ENCODE measurements at regions not wholly inside any gene's neighbourhood (a gene's known extent, or its start where the extent isn't known, plus 50 kb on each side); places are given as distances from the start of the nearest gene placed in this dataset.
"Not testable (repeated sequence)": the region's sequence is repeated elsewhere in the genome, so short reads cannot be mapped to it uniquely, and the experiment has no call there.

DNA sequence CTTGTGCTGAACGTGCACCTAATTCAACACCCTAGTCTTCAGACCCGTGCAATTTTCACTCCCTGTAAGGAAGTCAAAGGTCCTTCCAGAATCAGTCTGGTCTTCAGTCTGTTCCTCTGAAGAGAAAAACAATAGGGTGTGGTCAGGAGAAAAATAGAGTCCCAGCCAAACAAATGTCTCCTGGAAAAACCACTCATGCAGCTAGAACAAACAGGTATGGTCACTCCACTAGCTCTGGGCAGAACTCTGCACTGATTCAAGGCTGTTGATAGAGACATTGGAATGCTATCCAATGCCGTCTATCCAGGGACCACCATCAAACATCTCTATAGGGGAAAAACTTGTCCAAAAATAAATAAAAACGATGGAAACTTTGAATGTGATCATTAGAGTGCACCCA lies 81.8 kb upstream of the MAP3K1 start:
- Histone ChIP-seq H3K4me2 (peak overlapping the region; percentile 57), H3K4me1 (replicated peaks; ENCODE audit: insufficient read depth) (peaks cover 24% of the 10 kb centered on the region), H3K9me2 (ENCODE audit: insufficient read depth) (no peaks in the 10 kb centered on the region), H4K20me1 (ENCODE audit: insufficient read depth) (no peaks in the 10 kb centered on the region), H3F3A (ENCODE audit: insufficient read depth, low read depth) (peaks cover 12% of the 10 kb centered on the region), H3K27ac (peak overlapping the region; percentile 22), H3K79me2 (ENCODE audit: low read depth) (no peaks in the 10 kb centered on the region), H3K36me3 (ENCODE audit: low read depth) (no peaks in the 10 kb centered on the region), H3K27me3 (ENCODE audit: insufficient read depth, low read depth) (no peaks in the 10 kb centered on the region), H3K4me3 (no peak overlapping the region), H3K9me3 (ENCODE audit: insufficient read depth, low read depth) (no peaks in the 10 kb centered on the region), H2AFZ (0 out of 2 replicates have a peak overlapping the region, but pooled peaks have one; percentile 55)
- CTCF ChIA-PET = interaction anchor here (0.9 kb wide), 1 partner anchor 105 kb away, joined by 3 read pairs; no protein-coding TSS in a partner anchor
- DNase-seq = peak; percentile 29 to 78
- intact Hi-C loops (cut with micrococcal nuclease; ENCODE audit: unreplicated experiment) = no loop called here
- POLR2A ChIA-PET (ENCODE audit: unreplicated experiment) = interaction anchor here (0.6 to 1.0 kb wide), 3 partner anchors 24 to 91 kb away, joined by 3 to 6 read pairs (median 4); no protein-coding TSS in a partner anchor
- BruUV-seq (replicated peaks) = no TSS peak
- no peak for TF ChIP-seq EZH2 (IDR thresholded peaks at IDR 0.05; ENCODE audit: low read depth)
- TF ChIP-seq, protein P1, sequence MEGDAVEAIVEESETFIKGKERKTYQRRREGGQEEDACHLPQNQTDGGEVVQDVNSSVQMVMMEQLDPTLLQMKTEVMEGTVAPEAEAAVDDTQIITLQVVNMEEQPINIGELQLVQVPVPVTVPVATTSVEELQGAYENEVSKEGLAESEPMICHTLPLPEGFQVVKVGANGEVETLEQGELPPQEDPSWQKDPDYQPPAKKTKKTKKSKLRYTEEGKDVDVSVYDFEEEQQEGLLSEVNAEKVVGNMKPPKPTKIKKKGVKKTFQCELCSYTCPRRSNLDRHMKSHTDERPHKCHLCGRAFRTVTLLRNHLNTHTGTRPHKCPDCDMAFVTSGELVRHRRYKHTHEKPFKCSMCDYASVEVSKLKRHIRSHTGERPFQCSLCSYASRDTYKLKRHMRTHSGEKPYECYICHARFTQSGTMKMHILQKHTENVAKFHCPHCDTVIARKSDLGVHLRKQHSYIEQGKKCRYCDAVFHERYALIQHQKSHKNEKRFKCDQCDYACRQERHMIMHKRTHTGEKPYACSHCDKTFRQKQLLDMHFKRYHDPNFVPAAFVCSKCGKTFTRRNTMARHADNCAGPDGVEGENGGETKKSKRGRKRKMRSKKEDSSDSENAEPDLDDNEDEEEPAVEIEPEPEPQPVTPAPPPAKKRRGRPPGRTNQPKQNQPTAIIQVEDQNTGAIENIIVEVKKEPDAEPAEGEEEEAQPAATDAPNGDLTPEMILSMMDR (conservative IDR thresholded peaks at IDR 0.05) = no peak

DNA sequence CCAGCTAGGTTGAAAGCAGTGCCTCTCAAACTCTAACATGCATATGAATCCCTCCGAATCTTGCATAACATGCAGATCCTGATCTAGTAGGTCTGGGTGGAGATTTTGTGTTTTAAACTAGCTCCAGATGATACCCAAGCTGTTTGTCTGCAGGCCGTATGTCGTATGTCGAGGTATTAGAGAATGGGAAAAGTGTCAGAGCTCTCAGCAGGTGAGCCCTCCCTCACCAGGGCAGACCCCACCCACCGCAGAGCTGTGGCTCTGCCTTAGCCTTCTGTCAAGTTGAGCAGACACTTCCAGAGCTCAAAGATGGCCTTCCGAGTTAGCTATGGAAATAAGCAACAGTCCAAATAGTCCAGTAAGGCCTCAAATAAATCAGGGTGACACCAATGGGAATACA lies 83.2 kb upstream of the MAP3K1 start:
- Histone ChIP-seq H3K9me2 (ENCODE audit: insufficient read depth) (no peaks in the 10 kb centered on the region), H3K4me3 (no peak overlapping the region), H3K36me3 (ENCODE audit: low read depth) (no peaks in the 10 kb centered on the region), H3K79me2 (ENCODE audit: low read depth) (no peaks in the 10 kb centered on the region), H3K9me3 (ENCODE audit: insufficient read depth, low read depth) (no peaks in the 10 kb centered on the region), H3F3A (ENCODE audit: insufficient read depth, low read depth) (peaks cover 12% of the 10 kb centered on the region), H2AFZ (no peak overlapping the region), H4K20me1 (ENCODE audit: insufficient read depth) (no peaks in the 10 kb centered on the region), H3K4me2 (no peak overlapping the region), H3K27ac (no peak overlapping the region), H3K4me1 (replicated peaks; ENCODE audit: insufficient read depth) (peaks cover 24% of the 10 kb centered on the region), H3K27me3 (ENCODE audit: insufficient read depth, low read depth) (no peaks in the 10 kb centered on the region)
- TF ChIP-seq, protein P1 (conservative IDR thresholded peaks at IDR 0.05) = no peak
- no peak for TF ChIP-seq EZH2 (IDR thresholded peaks at IDR 0.05; ENCODE audit: low read depth)
- BruUV-seq (replicated peaks) = no TSS peak
- POLR2A ChIA-PET (ENCODE audit: unreplicated experiment) = no interaction called here
- no peak for DNase-seq
- intact Hi-C loops (cut with micrococcal nuclease; ENCODE audit: unreplicated experiment) = no loop called here
- CTCF ChIA-PET = no interaction called here

DNA sequence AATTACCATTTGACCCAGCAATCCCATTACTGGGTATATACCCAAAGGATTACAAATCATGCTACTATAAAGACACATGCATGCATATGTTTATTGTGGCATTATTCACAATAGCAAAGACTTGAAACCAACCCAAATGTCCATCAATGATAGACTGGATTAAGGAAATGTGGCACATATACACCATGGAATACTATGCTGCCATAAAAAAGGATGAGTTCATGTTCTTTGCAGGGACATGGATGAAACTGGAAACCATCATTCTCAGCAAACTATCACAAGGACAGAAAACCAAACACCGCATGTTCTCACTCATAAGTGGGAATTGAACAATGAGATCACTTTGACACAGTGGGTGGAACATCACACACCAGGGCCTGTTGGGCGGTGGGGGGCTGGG lies 83.9 kb upstream of the MAP3K1 start:
- H3K79me2 ChIP-seq (ENCODE audit: low read depth); H3K4me2 ChIP-seq; H3K27me3 ChIP-seq (ENCODE audit: insufficient read depth, low read depth); POLR2A ChIA-PET (ENCODE audit: unreplicated experiment); H3K27ac ChIP-seq; H3K9me2 ChIP-seq (ENCODE audit: insufficient read depth); H4K20me1 ChIP-seq (ENCODE audit: insufficient read depth); H3K36me3 ChIP-seq (ENCODE audit: low read depth); BruUV-seq (replicated peaks); CTCF ChIA-PET; DNase-seq; H3K9me3 ChIP-seq (ENCODE audit: insufficient read depth, low read depth); H3K4me3 ChIP-seq; H2AFZ ChIP-seq; intact Hi-C loops (cut with micrococcal nuclease; ENCODE audit: unreplicated experiment): not testable (repeated sequence)
- Histone ChIP-seq H3K4me1 (replicated peaks; ENCODE audit: insufficient read depth) (peaks cover 24% of the 10 kb centered on the region), H3F3A (ENCODE audit: insufficient read depth, low read depth) (peaks cover 12% of the 10 kb centered on the region)

DNA sequence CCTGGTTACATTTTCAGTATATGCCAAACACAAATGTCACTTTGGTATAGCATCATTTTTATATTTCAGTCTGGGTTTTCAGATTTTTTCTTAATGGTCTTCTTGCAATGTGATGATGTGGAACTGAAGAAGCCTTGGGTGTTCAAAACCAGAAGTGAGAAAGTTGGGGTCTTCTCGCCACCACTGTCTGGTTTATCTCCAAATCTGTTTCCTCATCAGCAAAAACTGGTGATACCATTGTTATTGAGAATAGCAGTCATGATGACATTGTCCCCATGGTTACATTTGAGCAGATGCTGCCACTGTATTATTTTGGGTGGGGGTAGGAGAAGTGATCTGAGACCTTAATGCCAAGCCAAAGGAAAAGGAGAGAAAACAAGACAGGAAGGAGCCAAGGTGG lies 85.9 kb upstream of the MAP3K1 start:
- Histone ChIP-seq H3K4me3 (no peak overlapping the region), H3K36me3 (ENCODE audit: low read depth) (no peaks in the 10 kb centered on the region), H3F3A (ENCODE audit: insufficient read depth, low read depth) (peaks cover 12% of the 10 kb centered on the region; the same call in 1 of the 2 replicates), H2AFZ (no peak overlapping the region), H3K9me2 (ENCODE audit: insufficient read depth) (no peaks in the 10 kb centered on the region), H3K27ac (no peak overlapping the region), H4K20me1 (ENCODE audit: insufficient read depth) (no peaks in the 10 kb centered on the region), H3K79me2 (ENCODE audit: low read depth) (no peaks in the 10 kb centered on the region), H3K4me2 (no peak overlapping the region), H3K27me3 (ENCODE audit: insufficient read depth, low read depth) (no peaks in the 10 kb centered on the region), H3K9me3 (ENCODE audit: insufficient read depth, low read depth) (no peaks in the 10 kb centered on the region), H3K4me1 (replicated peaks; ENCODE audit: insufficient read depth) (peaks cover 18% of the 10 kb centered on the region)
- DNase-seq = no peak
- no TSS peak for BruUV-seq (replicated peaks)
- ChIA-PET CTCF (no interaction called here), POLR2A (ENCODE audit: unreplicated experiment) (no interaction called here)
- TF ChIP-seq, protein P1 (conservative IDR thresholded peaks at IDR 0.05) = no peak
- TF ChIP-seq EZH2 (IDR thresholded peaks at IDR 0.05; ENCODE audit: low read depth) = no peak
- intact Hi-C loops (cut with micrococcal nuclease; ENCODE audit: unreplicated experiment) = no loop called here

All from PC-9 (cell line).